Activated CD4-positive, alpha-beta T cell treated with anti-CD3 and anti-CD28 coated beads, Interleukin-2, amount 10 ng/mL, durations not matched to agents 7 days and 5 days (primary cell): ENCODE measurements at regions not wholly inside any gene's neighbourhood (a gene's known extent, or its start where the extent isn't known, plus 50 kb on each side); places are given as distances from the start of the nearest gene placed in this dataset.

ENCODE experiments used
- CTCF ChIA-PET: fragments of 350-600 bp; sonication (Branson Sonifier 250); formaldehyde crosslinking; loops from one replicate; lab custom pipeline; 2021; ENCODE audit warnings: antibody characterized with exemption; lab: Charles Lee
- POLR2A ChIA-PET: fragments of 350-600 bp; sonication (Branson Sonifier 250); formaldehyde crosslinking; loops from one replicate; lab custom pipeline; 2021; ENCODE audit warnings: antibody characterized with exemption; lab: Charles Lee
- DNase-seq: peaks from one replicate; pipeline ENCODE4 v3.0.0-alpha.2; 2020
- H3K27ac Mint-ChIP-seq: one replicate; pipeline ENCODE4 v1.8.0; 2021; ENCODE audit warnings: mild to moderate bottlenecking, moderate library complexity, mixed read lengths
- H3K27me3 Mint-ChIP-seq: one replicate; pipeline ENCODE4 v1.8.0; 2021; ENCODE audit warnings: mixed read lengths
- H3K36me3 Mint-ChIP-seq: one replicate; pipeline ENCODE4 v1.8.0; 2021; ENCODE audit warnings: low read depth, mixed read lengths
- H3K4me1 Mint-ChIP-seq: one replicate; pipeline ENCODE4 v1.8.0; 2021; ENCODE audit warnings: mixed read lengths
- H3K4me3 Mint-ChIP-seq: one replicate; pipeline ENCODE4 v1.8.0; 2021; ENCODE audit warnings: mild to moderate bottlenecking, moderate library complexity, mixed read lengths
- H3K9me3 Mint-ChIP-seq: one replicate; pipeline ENCODE4 v1.8.0; 2021; ENCODE audit warnings: mixed read lengths

DNA sequence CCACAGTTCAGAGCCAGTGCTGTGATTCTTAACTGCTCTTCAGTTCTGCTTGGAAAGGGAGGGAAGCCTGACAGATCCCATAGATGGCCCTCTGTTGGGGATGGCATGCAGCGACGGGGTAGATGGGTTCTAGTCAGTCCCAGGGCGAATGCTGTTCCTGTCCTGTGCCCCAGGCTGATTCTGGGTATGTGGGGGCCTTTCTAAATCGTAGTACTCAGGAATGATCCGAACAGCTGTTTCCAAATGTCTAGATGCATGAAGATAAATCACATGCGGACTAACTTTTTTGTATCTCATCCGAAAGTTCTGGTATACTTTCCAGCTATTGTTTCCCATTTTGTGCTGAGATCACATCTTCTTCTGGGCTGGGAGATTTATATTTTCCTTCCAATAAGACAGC lies 186.0 kb upstream of the MKI67 start:
- DNase-seq: no peak
- H3K27ac Mint-ChIP-seq: no peak overlapping the region
- H3K9me3 Mint-ChIP-seq: no peaks in the 10 kb centered on the region
- ChIA-PET CTCF (interaction anchor here (0.9 kb wide), 1 partner anchor 9 kb away, joined by 3 read pairs; no protein-coding TSS in a partner anchor), POLR2A (no interaction called here)
- no peaks in the 10 kb centered on the region for H3K4me1 Mint-ChIP-seq
- no peaks in the 10 kb centered on the region for H3K36me3 Mint-ChIP-seq
- no peaks in the 10 kb centered on the region for H3K27me3 Mint-ChIP-seq
- no peak overlapping the region for H3K4me3 Mint-ChIP-seq

- Mint-ChIP-seq H3K9me3 (no peaks in the 10 kb centered on the region), H3K4me3 (no peak overlapping the region), H3K36me3 (no peaks in the 10 kb centered on the region), H3K4me1 (no peaks in the 10 kb centered on the region), H3K27me3 (no peaks in the 10 kb centered on the region), H3K27ac (no peak overlapping the region)
- CTCF ChIA-PET: interaction anchor here (0.6 kb wide), 1 partner anchor 29 kb away, joined by 3 read pairs; no protein-coding TSS in a partner anchor
- POLR2A ChIA-PET: no interaction called here
- no peak for DNase-seq
These were observed 188.5 kb upstream of the MKI67 start for GRCh38 chr10:128314686-128315085.

GRCh38 chr10:128316121-128316726 lies 190.0 kb upstream of the MKI67 start:
- Mint-ChIP-seq H3K27ac (no peak overlapping the region), H3K36me3 (no peaks in the 10 kb centered on the region), H3K27me3 (no peaks in the 10 kb centered on the region), H3K4me3 (no peak overlapping the region), H3K9me3 (no peaks in the 10 kb centered on the region), H3K4me1 (no peaks in the 10 kb centered on the region)
- POLR2A ChIA-PET: no interaction called here
- DNase-seq: no peak
- CTCF ChIA-PET: no interaction called here

GRCh38 chr10:128316925-128317324 lies 190.7 kb upstream of the MKI67 start:
- ChIA-PET CTCF (interaction anchor here (0.6 kb wide), 1 partner anchor 65 kb away, joined by 3 read pairs; no protein-coding TSS in a partner anchor), POLR2A (no interaction called here)
- no peaks in the 10 kb centered on the region for H3K36me3 Mint-ChIP-seq

GRCh38 chr10:128318366-128318765 lies 192.1 kb upstream of the MKI67 start:
- DNase-seq: no peak
- Mint-ChIP-seq H3K27ac (no peak overlapping the region), H3K9me3 (no peaks in the 10 kb centered on the region), H3K27me3 (no peaks in the 10 kb centered on the region), H3K4me1 (no peaks in the 10 kb centered on the region), H3K36me3 (no peaks in the 10 kb centered on the region), H3K4me3 (no peak overlapping the region)
- CTCF ChIA-PET: no interaction called here
- POLR2A ChIA-PET: no interaction called here

More at GRCh38 chr10:128316925-128317324, 190.7 kb upstream of the MKI67 start:
- no peaks in the 10 kb centered on the region for H3K4me1 Mint-ChIP-seq
- H3K4me3 Mint-ChIP-seq: no peak overlapping the region
- H3K27me3 Mint-ChIP-seq: no peaks in the 10 kb centered on the region
- no peaks in the 10 kb centered on the region for H3K9me3 Mint-ChIP-seq
- H3K27ac Mint-ChIP-seq: no peak overlapping the region
- no peak for DNase-seq

- H3K36me3 Mint-ChIP-seq: no peaks in the 10 kb centered on the region
- DNase-seq: no peak
- no peaks in the 10 kb centered on the region for H3K27me3 Mint-ChIP-seq
- H3K9me3 Mint-ChIP-seq: no peaks in the 10 kb centered on the region
- no peak overlapping the region for H3K27ac Mint-ChIP-seq
- POLR2A ChIA-PET: no interaction called here
- CTCF ChIA-PET: no interaction called here
- no peak overlapping the region for H3K4me3 Mint-ChIP-seq
- H3K4me1 Mint-ChIP-seq: no peaks in the 10 kb centered on the region
These were observed 192.7 kb upstream of the MKI67 start for GRCh38 chr10:128318913-128319312.

DNA sequence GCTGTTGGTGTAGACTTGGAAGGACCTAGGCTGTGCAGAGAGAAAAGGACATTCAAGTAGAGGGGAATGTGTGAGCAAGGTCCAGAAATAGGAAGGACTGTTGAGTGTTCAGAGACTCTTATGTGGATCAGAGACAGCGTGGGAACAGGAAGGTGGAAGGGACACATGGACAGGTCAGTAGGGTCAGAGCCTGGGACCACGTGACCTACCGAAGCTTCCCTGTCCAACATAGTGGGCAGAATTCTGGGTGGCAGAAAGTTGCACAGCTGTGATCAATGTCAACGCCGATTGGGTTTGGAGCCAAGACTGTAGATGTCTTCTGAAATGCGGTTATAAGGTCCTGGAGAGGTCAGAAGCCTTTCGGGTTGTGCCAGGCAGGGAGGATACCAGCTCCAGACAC lies 195.9 kb upstream of the MKI67 start:
- H3K27ac Mint-ChIP-seq: no peak overlapping the region
- no peaks in the 10 kb centered on the region for H3K9me3 Mint-ChIP-seq
- CTCF ChIA-PET: interaction anchor here (1.3 kb wide), 1 partner anchor 10 kb away, joined by 3 read pairs; no protein-coding TSS in a partner anchor

DNA sequence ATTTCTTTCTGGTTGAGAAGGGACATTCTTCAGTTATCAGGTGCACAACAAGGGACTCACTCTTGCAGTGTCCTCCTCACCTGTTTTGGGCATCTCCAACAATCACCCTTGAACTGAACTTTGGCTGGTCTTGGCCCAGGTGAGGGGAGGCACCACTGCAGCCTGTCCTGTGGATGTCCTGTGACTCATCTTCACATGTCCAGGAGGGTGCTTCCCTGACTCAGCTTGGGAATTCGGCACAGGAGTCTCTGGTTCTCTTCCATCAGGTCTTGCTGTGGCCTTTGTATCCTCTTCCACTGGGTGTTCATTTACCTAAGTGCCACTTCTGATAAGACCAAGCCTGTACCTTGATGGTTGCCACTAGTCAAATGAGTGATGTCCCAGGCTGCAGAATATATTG lies 196.7 kb upstream of the MKI67 start:
- DNase-seq: no peak
- H3K4me1 Mint-ChIP-seq: no peaks in the 10 kb centered on the region
- POLR2A ChIA-PET: no interaction called here
- CTCF ChIA-PET: no interaction called here
- no peaks in the 10 kb centered on the region for H3K27me3 Mint-ChIP-seq
- H3K27ac Mint-ChIP-seq: no peak overlapping the region
- H3K9me3 Mint-ChIP-seq: no peaks in the 10 kb centered on the region
- H3K4me3 Mint-ChIP-seq: no peak overlapping the region
- H3K36me3 Mint-ChIP-seq: no peaks in the 10 kb centered on the region

More for the DNA sequence above, 195.9 kb upstream of the MKI67 start:
- DNase-seq: no peak
- Mint-ChIP-seq H3K36me3 (no peaks in the 10 kb centered on the region), H3K4me1 (no peaks in the 10 kb centered on the region), H3K27me3 (no peaks in the 10 kb centered on the region), H3K4me3 (no peak overlapping the region)
- POLR2A ChIA-PET: no interaction called here

DNA sequence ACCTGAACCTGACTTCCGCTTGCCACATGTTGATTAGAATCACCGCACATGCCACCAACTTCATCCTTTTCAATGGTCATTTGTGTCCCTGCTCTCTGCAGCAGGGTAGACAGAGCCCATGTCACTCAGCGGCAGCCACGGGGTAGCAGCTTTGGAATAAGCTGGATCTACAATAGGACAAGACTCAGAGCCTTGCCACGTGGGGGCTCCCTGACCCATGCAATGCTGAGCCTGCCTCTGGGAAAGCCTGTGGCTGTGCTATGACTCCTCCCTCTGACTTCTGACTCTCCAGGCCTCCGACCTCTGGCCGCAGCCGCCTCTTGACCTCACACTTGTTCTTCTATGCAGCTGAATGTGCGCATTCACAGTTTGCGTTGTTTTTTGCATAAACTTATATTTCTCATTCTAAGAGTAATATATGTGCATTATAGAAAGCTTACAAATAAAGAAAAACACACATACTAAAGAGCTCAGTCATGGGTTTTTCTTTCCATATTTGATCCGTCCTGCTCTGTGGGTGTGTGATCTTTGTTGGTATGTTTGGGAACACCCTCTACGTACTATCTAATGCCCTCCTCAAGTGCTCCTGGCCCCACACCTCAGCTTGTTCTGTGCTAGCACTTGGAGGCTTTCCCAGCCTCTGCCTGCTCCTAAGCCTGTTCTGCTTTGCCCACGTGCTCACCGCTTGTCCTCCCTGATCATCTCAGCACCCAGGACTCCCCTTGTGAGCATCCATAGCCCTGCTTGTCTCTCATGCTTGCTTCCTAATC lies 198.0 kb upstream of the MKI67 start:
- CTCF ChIA-PET: interaction anchor here (1.2 kb wide), 1 partner anchor 64 kb away, joined by 4 read pairs; no protein-coding TSS in a partner anchor

DNA sequence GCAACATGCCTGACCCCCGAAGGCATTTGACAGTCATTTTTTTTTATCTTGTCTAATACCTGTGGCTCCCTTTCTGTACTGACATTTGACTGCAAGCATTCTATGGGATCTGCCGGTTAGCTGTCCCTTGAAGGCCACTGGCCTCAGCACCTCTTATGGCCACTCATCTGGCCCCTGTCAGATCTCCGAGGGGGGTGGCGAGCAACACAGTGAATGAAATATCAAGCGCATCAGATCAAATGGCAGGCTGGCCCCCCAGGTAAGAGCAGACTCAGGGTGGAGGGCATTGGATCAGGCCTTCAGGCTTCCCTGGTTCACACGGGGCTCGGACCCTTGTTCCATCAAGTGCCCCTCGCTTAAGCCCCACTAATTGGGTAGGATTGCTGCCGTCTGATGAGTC lies 199.6 kb upstream of the MKI67 start:
- POLR2A ChIA-PET: no interaction called here
- H3K36me3 Mint-ChIP-seq: no peaks in the 10 kb centered on the region
- H3K27me3 Mint-ChIP-seq: peaks cover 4% of the 10 kb centered on the region
- H3K27ac Mint-ChIP-seq: no peak overlapping the region
- H3K4me1 Mint-ChIP-seq: no peaks in the 10 kb centered on the region
- H3K4me3 Mint-ChIP-seq: no peak overlapping the region
- CTCF ChIA-PET: interaction anchor here (1.2 kb wide), 1 partner anchor 65 kb away, joined by 4 read pairs; no protein-coding TSS in a partner anchor
- no peak for DNase-seq
- no peaks in the 10 kb centered on the region for H3K9me3 Mint-ChIP-seq

More for the DNA sequence above, 198.0 kb upstream of the MKI67 start:
- Mint-ChIP-seq H3K9me3 (no peaks in the 10 kb centered on the region), H3K27me3 (peaks cover 4% of the 10 kb centered on the region), H3K4me3 (no peak overlapping the region), H3K27ac (no peak overlapping the region), H3K4me1 (no peaks in the 10 kb centered on the region), H3K36me3 (no peaks in the 10 kb centered on the region)
- no peak for DNase-seq
- POLR2A ChIA-PET: no interaction called here

GRCh38 chr10:128326251-128326650 lies 200.0 kb upstream of the MKI67 start:
- H3K27me3 Mint-ChIP-seq: peaks cover 6% of the 10 kb centered on the region
- no peak for DNase-seq
- no peaks in the 10 kb centered on the region for H3K4me1 Mint-ChIP-seq
- no peaks in the 10 kb centered on the region for H3K36me3 Mint-ChIP-seq
- POLR2A ChIA-PET: no interaction called here
- CTCF ChIA-PET: no interaction called here
- H3K9me3 Mint-ChIP-seq: no peaks in the 10 kb centered on the region
- no peak overlapping the region for H3K4me3 Mint-ChIP-seq
- no peak overlapping the region for H3K27ac Mint-ChIP-seq

DNA sequence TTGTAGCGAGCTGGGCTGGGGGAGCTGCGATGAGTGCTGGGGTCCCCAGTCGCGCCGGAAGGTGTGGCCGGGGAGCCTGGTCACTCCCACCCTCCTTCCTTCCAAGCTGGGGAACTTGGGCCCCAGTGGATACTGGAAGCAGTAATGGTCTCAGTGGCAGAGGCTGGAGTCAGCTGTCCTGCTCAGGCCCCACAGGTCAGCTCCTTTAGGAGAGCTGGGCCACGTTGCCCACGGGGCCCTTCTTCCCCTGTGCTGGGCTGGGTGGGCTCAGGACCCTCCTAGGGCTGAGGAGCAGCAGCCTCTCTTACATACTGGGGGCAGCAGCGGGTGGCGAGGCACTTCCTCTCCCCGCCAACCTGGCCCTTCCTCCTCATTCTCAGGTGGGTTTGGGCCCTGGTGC lies 200.6 kb upstream of the MKI67 start:
- Mint-ChIP-seq H3K4me1 (no peaks in the 10 kb centered on the region), H3K9me3 (no peaks in the 10 kb centered on the region), H3K36me3 (no peaks in the 10 kb centered on the region), H3K4me3 (no peak overlapping the region), H3K27me3 (peaks cover 9% of the 10 kb centered on the region), H3K27ac (no peak overlapping the region)
- ChIA-PET CTCF (no interaction called here), POLR2A (no interaction called here)
- DNase-seq: no peak

DNA sequence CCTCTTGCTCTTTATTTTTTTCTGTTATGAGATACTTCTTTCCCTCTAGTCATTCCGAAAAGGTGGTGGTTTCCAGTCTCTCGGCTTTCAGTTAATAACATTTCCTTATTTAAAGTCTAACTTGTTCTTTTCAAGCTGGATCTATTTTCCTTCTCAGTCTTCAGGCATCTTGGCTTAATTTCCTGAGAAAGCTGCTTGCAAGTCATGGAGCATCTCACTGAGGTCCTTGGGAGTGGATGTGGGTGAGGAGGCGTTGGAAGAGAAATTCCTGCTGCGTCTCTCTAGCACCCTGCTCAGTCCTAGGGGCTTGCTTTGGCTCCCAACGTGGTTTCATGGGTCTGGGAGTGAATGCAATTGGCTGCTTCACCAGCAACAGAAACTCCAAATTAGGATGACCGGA lies 210.2 kb upstream of the MKI67 start:
- H3K4me3 Mint-ChIP-seq: no peak overlapping the region
- CTCF ChIA-PET: no interaction called here

More for the DNA sequence above, 210.2 kb upstream of the MKI67 start:
- DNase-seq: no peak
- Mint-ChIP-seq H3K36me3 (no peaks in the 10 kb centered on the region), H3K9me3 (no peaks in the 10 kb centered on the region), H3K27me3 (peaks cover 3% of the 10 kb centered on the region), H3K27ac (no peak overlapping the region), H3K4me1 (no peaks in the 10 kb centered on the region)
- POLR2A ChIA-PET: no interaction called here
